IMR-90 (cell line): ENCODE measurements at regions not wholly inside any gene's neighbourhood (a gene's known extent, or its start where the extent isn't known, plus 50 kb on each side); places are given as distances from the start of the nearest gene placed in this dataset.

Experiments used
- ATAC-seq: fragments of 200-7000 bp; cut with Tn5 transposase; 2 replicates; pipeline ENCODE4 v1.9.1; 2020; ENCODE audit warnings: low read depth, mild to moderate bottlenecking, moderate library complexity
- BruUV-seq: library from RNA; stranded (reverse); fragments of 400-500 nt; replicated peaks from 2 replicates; lab custom pipeline; 2021; lab: Mats Ljungman, UMichigan
- CTCF ChIA-PET: fragments of 300-600 bp; formaldehyde crosslinking; extraction: SDS; loops from one replicate; lab custom pipeline; 2021; ENCODE audit warnings: antibody characterized with exemption; lab: Yijun Ruan, JAX
- POLR2A ChIA-PET: fragments of 300-600 bp; sonication (Branson Sonifier 250); formaldehyde crosslinking; loops from one replicate; lab custom pipeline; 2022; ENCODE audit warnings: antibody characterized with exemption; ENCODE audit not compliant: unreplicated experiment; lab: Charles Lee
- DNase-seq: peaks from one replicate; pipeline ENCODE4 v3.0.0; 2013
- H2AFZ ChIP-seq: replicated peaks from 2 replicates; pipeline ENCODE3; 2013; ENCODE audit warnings: low read length, mild to moderate bottlenecking; ENCODE audit not compliant: poor library complexity
- H2AK5ac ChIP-seq: 2 replicates; pipeline ENCODE4 v1.6.1; 2013; ENCODE audit warnings: low read depth, low read length, inconsistent platforms
- H2AK9ac ChIP-seq: replicated peaks from 2 replicates; pipeline ENCODE3; 2013; ENCODE audit warnings: mild to moderate bottlenecking, low read depth, low read length, moderate library complexity; ENCODE audit not compliant: poor library complexity
- H2BK120ac ChIP-seq: 2 replicates; pipeline ENCODE4 v1.6.1; 2013; ENCODE audit warnings: low read depth, low read length, inconsistent platforms
- H2BK15ac ChIP-seq: 3 replicates; pipeline ENCODE4 v1.6.1; 2013; ENCODE audit warnings: low read depth, low read length, inconsistent platforms
- H2BK20ac ChIP-seq: 2 replicates; pipeline ENCODE4 v1.6.1; 2013; ENCODE audit warnings: low read depth, mild to moderate bottlenecking, inconsistent platforms, low read length, moderate library complexity
- H2BK5ac ChIP-seq: 2 replicates; pipeline ENCODE4 v1.6.1; 2013; ENCODE audit warnings: mild to moderate bottlenecking, low read depth, low read length, inconsistent platforms; ENCODE audit not compliant: poor library complexity, severe bottlenecking
- H3K14ac ChIP-seq: replicated peaks from 2 replicates; pipeline ENCODE4 v1.6.1; 2013; ENCODE audit warnings: low read depth, low read length, inconsistent platforms
- H3K18ac ChIP-seq: 2 replicates; pipeline ENCODE4 v1.6.1; 2013; ENCODE audit warnings: low read depth, low read length, control low read depth
- H3K23ac ChIP-seq: 2 replicates; pipeline ENCODE4 v1.6.1; 2013; ENCODE audit warnings: low read depth, low read length, inconsistent platforms
- H3K27ac ChIP-seq: 2 replicates; pipeline ENCODE4 v1.5.1; 2013; ENCODE audit warnings: mild to moderate bottlenecking, control low read depth, low read length; ENCODE audit not compliant: insufficient read depth
- H3K27me3 ChIP-seq: 2 replicates; pipeline ENCODE4 v1.6.1; 2013; ENCODE audit warnings: low read length; ENCODE audit not compliant: control insufficient read depth, insufficient read depth
- H3K36me3 ChIP-seq: 2 replicates; pipeline ENCODE4 v1.6.1; 2013; ENCODE audit warnings: low read length, mixed read lengths; ENCODE audit not compliant: control insufficient read depth, insufficient read depth
- H3K4ac ChIP-seq: 2 replicates; pipeline ENCODE4 v1.6.1; 2013; ENCODE audit warnings: low read depth, low read length, inconsistent platforms
- H3K4me1 ChIP-seq: 2 replicates; pipeline ENCODE4 v1.6.1; 2013; ENCODE audit warnings: low read length, mixed read lengths; ENCODE audit not compliant: control insufficient read depth, insufficient read depth
- H3K4me2 ChIP-seq: 2 replicates; pipeline ENCODE4 v1.6.1; 2013; ENCODE audit warnings: low read depth, mild to moderate bottlenecking, control low read depth, low read length, moderate library complexity
- H3K4me3 ChIP-seq: 2 replicates; pipeline ENCODE4 v1.5.1; 2013; ENCODE audit warnings: low read depth, mild to moderate bottlenecking, control low read depth, low read length, moderate library complexity; ENCODE audit not compliant: insufficient read depth
- H3K56ac ChIP-seq: 2 replicates; pipeline ENCODE4 v1.6.1; 2013; ENCODE audit warnings: low read length, inconsistent platforms; ENCODE audit not compliant: insufficient read depth; ENCODE audit errors: extremely low read depth
- H3K79me1 ChIP-seq, 2 experiments: 2 replicates each; pipeline ENCODE4 v1.6.1; 2013; ENCODE audit warnings: low read length in 2 of 2, inconsistent platforms in 1 of 2, low read depth in 1 of 2
- H3K9ac ChIP-seq: 2 replicates; pipeline ENCODE4 v1.6.1; 2013; ENCODE audit warnings: low read depth, low read length, control low read depth
- H3K9me1 ChIP-seq: 2 replicates; pipeline ENCODE4 v1.6.1; 2013; ENCODE audit warnings: low read length, inconsistent platforms; ENCODE audit not compliant: insufficient read depth
- H3K9me3 ChIP-seq: 2 replicates; pipeline ENCODE4 v1.6.1; 2013; ENCODE audit warnings: low read length; ENCODE audit not compliant: control insufficient read depth, insufficient read depth
- H4K20me1 ChIP-seq: 2 replicates; pipeline ENCODE4 v1.6.1; 2013; ENCODE audit warnings: low read length, inconsistent platforms; ENCODE audit not compliant: insufficient read depth
- H4K5ac ChIP-seq: 2 replicates; pipeline ENCODE4 v1.6.1; 2013; ENCODE audit warnings: mild to moderate bottlenecking, low read depth, low read length, control low read depth
- H4K8ac ChIP-seq, 2 experiments: 2 replicates each; pipeline ENCODE4 v1.6.1; 2013; ENCODE audit warnings: low read depth in 2 of 2, low read length in 2 of 2, control low read depth in 1 of 2, inconsistent platforms in 1 of 2
- H4K91ac ChIP-seq: 2 replicates; pipeline ENCODE4 v1.6.1; 2013; ENCODE audit warnings: low read depth, low read length, inconsistent platforms; ENCODE audit not compliant: insufficient read depth
- BHLHE40 ChIP-seq: fragments of 150-350 bp; IDR thresholded peaks from 2 replicates; pipeline ENCODE4 v1.6.1; 2016; ENCODE audit warnings: mild to moderate bottlenecking, low read depth, low read length
- CEBPB ChIP-seq: IDR thresholded peaks from 2 replicates; pipeline ENCODE4 v1.6.1; 2012; ENCODE audit warnings: low read depth, low read length, improper control_type of control experiment
- CHD1 ChIP-seq: IDR thresholded peaks from 2 replicates; pipeline ENCODE4 v1.6.1; 2012; ENCODE audit warnings: low read depth, low read length, improper control_type of control experiment
- MAFK ChIP-seq: IDR thresholded peaks from 2 replicates; pipeline ENCODE4 v1.6.1; 2012; ENCODE audit warnings: low read depth, low read length, improper control_type of control experiment
- MAZ ChIP-seq: IDR thresholded peaks from 2 replicates; pipeline ENCODE4 v1.6.1; 2012; ENCODE audit warnings: low read depth, mild to moderate bottlenecking, low read length, improper control_type of control experiment, moderate library complexity, borderline replicate concordance
- NFE2L2 ChIP-seq: fragments of 150-350 bp; IDR thresholded peaks from 2 replicates; pipeline ENCODE4 v1.6.1; 2016; ENCODE audit warnings: low read depth, mild to moderate bottlenecking, low read length
- POLR2A ChIP-seq: IDR thresholded peaks from 2 replicates; pipeline ENCODE4 v1.6.1; 2012; ENCODE audit warnings: mild to moderate bottlenecking, low read depth, low read length
- RAD21 ChIP-seq: IDR thresholded peaks from 2 replicates; pipeline ENCODE4 v1.6.1; 2012; ENCODE audit warnings: low read length, improper control_type of control experiment
- RCOR1 ChIP-seq: IDR thresholded peaks from 2 replicates; pipeline ENCODE4 v1.6.1; 2012; ENCODE audit warnings: mild to moderate bottlenecking, low read length, improper control_type of control experiment; ENCODE audit not compliant: insufficient replicate concordance
- RFX5 ChIP-seq: IDR thresholded peaks from 2 replicates; pipeline ENCODE4 v1.8.0; 2012; ENCODE audit warnings: low read depth, mild to moderate bottlenecking, low read length, moderate library complexity
- SMC3 ChIP-seq: fragments of 150-350 bp; IDR thresholded peaks from 2 replicates; pipeline ENCODE4 v1.6.1; 2016; ENCODE audit warnings: low read depth, mild to moderate bottlenecking, antibody characterized with exemption, low read length, moderate library complexity
- dilution Hi-C: fragments of 300-500 bp; cut with HindIII; formaldehyde crosslinking; loops from one replicate; pipeline ENCODE4 v1.14.3; 2018; ENCODE audit warnings: low sequenced_read_pairs; ENCODE audit not compliant: unreplicated experiment
- in situ Hi-C: fragments of 300-500 bp; cut with MboI; formaldehyde crosslinking; loops from 3 replicates; pipeline ENCODE4 v1.14.3; 2019; ENCODE audit warnings: low sequenced_read_pairs, inconsistent platforms, mixed read lengths
- intact Hi-C: fragments of 100-400 bp; cut with micrococcal nuclease; formaldehyde crosslinking; loops from 2 replicates; pipeline ENCODE4 v1.10.0; 2022
- TF ChIP-seq, protein P1 (sequence below): fragments of 150-350 bp; IDR thresholded peaks from 2 replicates; pipeline ENCODE4 v1.6.1; 2017; ENCODE audit warnings: mild to moderate bottlenecking, antibody characterized with exemption, low read length, low read depth

- TF ChIP-seq MAFK (no peak), BHLHE40 (no peak), CEBPB (no peak), SMC3 (no peak), RFX5 (no peak), RAD21 (no peak), RCOR1 (no peak), MAZ (no peak), CHD1 (no peak), POLR2A (no peak), NFE2L2 (no peak)
- TF ChIP-seq, protein P1, sequence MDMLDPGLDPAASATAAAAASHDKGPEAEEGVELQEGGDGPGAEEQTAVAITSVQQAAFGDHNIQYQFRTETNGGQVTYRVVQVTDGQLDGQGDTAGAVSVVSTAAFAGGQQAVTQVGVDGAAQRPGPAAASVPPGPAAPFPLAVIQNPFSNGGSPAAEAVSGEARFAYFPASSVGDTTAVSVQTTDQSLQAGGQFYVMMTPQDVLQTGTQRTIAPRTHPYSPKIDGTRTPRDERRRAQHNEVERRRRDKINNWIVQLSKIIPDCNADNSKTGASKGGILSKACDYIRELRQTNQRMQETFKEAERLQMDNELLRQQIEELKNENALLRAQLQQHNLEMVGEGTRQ: no peak
- Histone ChIP-seq H3K36me3 (no peaks in the 10 kb centered on the region), H3K9me3 (peaks cover 4% of the 10 kb centered on the region; the same call in 1 of the 2 replicates), H3K4me3 (no peak overlapping the region), H4K20me1 (no peaks in the 10 kb centered on the region), H3K27ac (peak overlapping the region; percentile 35; the same call in 1 of the 2 replicates), H2AK5ac (no peak overlapping the region), H3K4ac (no peak overlapping the region), H3K9ac (no peak overlapping the region), H3K4me2 (no peak overlapping the region), H3K14ac (no peak overlapping the region), H4K91ac (no peak overlapping the region), H3K9me1 (no peaks in the 10 kb centered on the region), H2BK120ac (no peak overlapping the region), H4K8ac (no peak overlapping the region; a peak in 1 of 4 replicates), H2AK9ac (no peak overlapping the region), H3K79me1 (no peaks in the 10 kb centered on the region), H2BK5ac (no peak overlapping the region), H3K27me3 (no peaks in the 10 kb centered on the region), H4K5ac (peak overlapping the region; percentile 88; the same call in 1 of the 2 replicates), H3K56ac (no peak overlapping the region), H3K23ac (no peak overlapping the region), H2AFZ (no peak overlapping the region), H2BK20ac (no peak overlapping the region), H3K4me1 (peaks cover 10% of the 10 kb centered on the region), H3K18ac (peak overlapping the region; percentile 81; the same call in 1 of the 2 replicates), H2BK15ac (no peak overlapping the region)
- in situ Hi-C loops (no loop called here), dilution Hi-C loops (no loop called here), intact Hi-C loops (no loop called here)
- CTCF ChIA-PET: no interaction called here
- BruUV-seq: no TSS peak
- DNase-seq: no peak
- POLR2A ChIA-PET: no interaction called here
- no peak for ATAC-seq
Observed at GRCh38 chr1:55746710-55747109, 531.5 kb upstream of the USP24 start.
